Activated T-helper 1 cell treated with anti-CD3 and anti-CD28 coated beads, Interleukin-12 subunit alpha, Interleukin-12 subunit beta, Interleukin-2, Interleukin-4 antibody, amounts not matched to agents 30 ng/mL and 10 ng/mL and 1 ng/mL, durations not matched to agents 14 hours and 24 hours and 36 hours (primary cell): ENCODE measurements at regions not wholly inside any gene's neighbourhood (a gene's known extent, or its start where the extent isn't known, plus 50 kb on each side); places are given as distances from the start of the nearest gene placed in this dataset.
A peak's percentile ranks its signal among the peaks of the same experiment; 100 is the strongest.

Source experiments
- DNase-seq: peaks from one replicate; pipeline ENCODE4 v3.0.0; 2021; ENCODE audit warnings: low spot score
- H3K27ac Mint-ChIP-seq: one replicate; pipeline ENCODE4 v1.8.0; 2021; ENCODE audit warnings: mild to moderate bottlenecking, mixed read lengths
- H3K27me3 Mint-ChIP-seq: one replicate; pipeline ENCODE4 v1.8.0; 2022; ENCODE audit warnings: mild to moderate bottlenecking, moderate library complexity, mixed read lengths; ENCODE audit not compliant: insufficient read depth
- H3K36me3 Mint-ChIP-seq: one replicate; pipeline ENCODE4 v1.8.0; 2021; ENCODE audit warnings: low read depth, mixed read lengths
- H3K4me1 Mint-ChIP-seq: one replicate; pipeline ENCODE4 v1.8.0; 2021; ENCODE audit warnings: low read depth, mixed read lengths
- H3K4me3 Mint-ChIP-seq: one replicate; pipeline ENCODE4 v1.8.0; 2021; ENCODE audit warnings: mild to moderate bottlenecking, moderate library complexity, mixed read lengths
- H3K9me3 Mint-ChIP-seq: one replicate; pipeline ENCODE4 v1.8.0; 2021; ENCODE audit warnings: mixed read lengths
- intact Hi-C: fragments of 100-400 bp; cut with micrococcal nuclease; formaldehyde crosslinking; loops from one replicate; pipeline ENCODE4 v1.15.1; 2024

DNA sequence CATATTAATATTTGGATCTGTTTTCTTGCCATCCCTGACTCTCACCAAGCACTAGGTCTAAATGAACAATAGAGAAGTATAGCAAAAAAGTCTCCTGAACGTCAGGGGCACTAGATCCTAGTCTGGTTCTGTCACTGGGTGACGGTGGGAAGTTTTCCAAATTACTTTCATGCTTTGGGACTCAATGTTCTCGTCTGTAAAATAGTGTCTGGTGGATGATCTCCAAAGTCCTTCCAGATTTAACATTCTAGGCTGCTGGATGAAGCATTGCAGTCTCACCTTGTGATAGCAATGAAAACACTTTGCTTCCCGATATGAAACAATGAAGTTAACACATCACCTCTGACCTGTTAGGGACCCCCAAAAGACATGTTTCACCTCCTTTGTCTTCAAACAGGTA is 199.3 kb downstream of the SEC61B start:
- no peaks in the 10 kb centered on the region for H3K9me3 Mint-ChIP-seq

GRCh38 chr9:99425124-99425523 is 203.0 kb downstream of the SEC61B start:
- Mint-ChIP-seq H3K4me3 (no peak overlapping the region), H3K27me3 (peaks cover 16% of the 10 kb centered on the region), H3K9me3 (no peaks in the 10 kb centered on the region), H3K27ac (no peak overlapping the region), H3K4me1 (no peaks in the 10 kb centered on the region), H3K36me3 (no peaks in the 10 kb centered on the region)
- no peak for DNase-seq
- intact Hi-C loops = no loop called here

More for the DNA sequence above, 199.3 kb downstream of the SEC61B start:
- Mint-ChIP-seq H3K4me1 (peaks cover under 1% of the 10 kb centered on the region), H3K4me3 (no peak overlapping the region), H3K27me3 (peaks cover 11% of the 10 kb centered on the region), H3K27ac (no peak overlapping the region), H3K36me3 (no peaks in the 10 kb centered on the region)
- intact Hi-C loops = no loop called here
- DNase-seq = no peak

DNA sequence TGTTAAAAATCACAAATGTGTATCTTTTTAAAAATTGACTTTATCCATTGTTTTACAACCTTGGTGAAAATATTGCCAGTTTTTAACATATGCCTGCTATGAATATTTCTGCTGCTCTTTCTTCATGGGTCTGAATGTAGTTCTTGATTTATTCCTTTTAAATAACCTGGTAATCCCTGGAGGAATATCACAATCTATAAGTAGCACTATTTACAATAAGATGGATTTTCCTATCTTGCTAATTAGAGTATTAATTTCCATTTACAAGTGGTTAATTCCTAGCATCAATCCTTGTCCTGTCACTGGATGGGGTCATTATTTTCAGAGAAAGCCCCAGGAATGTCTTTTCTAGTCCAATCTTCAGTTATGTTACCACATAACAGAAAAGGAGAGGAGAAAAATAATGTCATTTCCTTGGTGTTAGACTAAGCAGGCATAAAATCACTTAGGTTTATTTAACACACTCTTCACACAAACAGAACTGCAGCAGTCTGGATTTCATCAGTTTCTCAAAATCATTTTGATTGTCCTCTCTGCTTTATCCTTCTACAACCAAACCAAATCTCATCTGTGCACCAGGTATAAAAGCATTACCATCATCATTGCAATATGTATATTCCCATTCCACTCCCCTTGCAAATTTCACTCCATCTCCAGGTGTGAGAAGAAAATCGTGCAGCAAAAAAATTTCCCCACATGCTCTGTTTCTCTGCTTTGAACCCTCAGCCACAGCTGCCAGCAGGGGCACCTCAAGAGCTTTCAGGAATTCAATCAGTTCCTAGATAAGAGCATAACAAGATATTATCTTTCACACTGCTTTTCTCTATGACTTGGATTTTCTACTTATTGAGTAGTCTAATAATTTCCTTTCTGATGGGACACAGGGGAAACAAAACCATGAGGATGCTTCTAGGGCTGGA is 204.1 kb downstream of the SEC61B start:
- no peak overlapping the region for H3K27ac Mint-ChIP-seq
- H3K4me3 Mint-ChIP-seq = no peak overlapping the region
- intact Hi-C loops = no loop called here
- no peaks in the 10 kb centered on the region for H3K9me3 Mint-ChIP-seq
- no peaks in the 10 kb centered on the region for H3K36me3 Mint-ChIP-seq
- H3K27me3 Mint-ChIP-seq = peaks cover 13% of the 10 kb centered on the region
- no peaks in the 10 kb centered on the region for H3K4me1 Mint-ChIP-seq
- DNase-seq = no peak

- H3K9me3 Mint-ChIP-seq = no peaks in the 10 kb centered on the region
- H3K4me3 Mint-ChIP-seq = no peak overlapping the region
These were observed 205.2 kb downstream of the SEC61B start for GRCh38 chr9:99427260-99427659.

DNA sequence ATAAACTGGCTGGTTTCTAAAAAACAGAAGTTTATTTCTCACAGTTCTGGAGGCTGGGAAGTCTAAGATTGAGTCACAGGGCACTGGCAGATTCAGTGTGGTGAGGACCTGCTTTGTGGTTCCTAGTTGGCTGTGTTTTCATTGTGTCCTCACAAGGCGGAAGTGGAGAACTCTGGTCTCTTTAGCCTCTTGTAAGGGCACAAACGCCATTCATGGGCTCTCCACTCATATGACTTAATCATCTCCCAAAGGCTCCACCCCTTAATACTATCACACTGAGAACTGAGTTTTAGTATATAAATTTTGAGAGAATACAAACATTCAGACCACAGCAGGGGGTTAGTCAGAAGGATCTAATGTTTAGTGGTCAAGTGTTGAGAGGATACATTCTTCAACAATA is 208.2 kb downstream of the SEC61B start:
- no peak overlapping the region for H3K27ac Mint-ChIP-seq
- no peak for DNase-seq
- peaks cover 18% of the 10 kb centered on the region for H3K4me1 Mint-ChIP-seq
- H3K27me3 Mint-ChIP-seq = peaks cover 9% of the 10 kb centered on the region
- H3K36me3 Mint-ChIP-seq = no peaks in the 10 kb centered on the region
- no peak overlapping the region for H3K4me3 Mint-ChIP-seq
- intact Hi-C loops = loop anchor here (5.0 kb wide), 1 partner anchor 382 kb away; no protein-coding TSS in a partner anchor
- no peaks in the 10 kb centered on the region for H3K9me3 Mint-ChIP-seq

More at GRCh38 chr9:99427260-99427659, 205.2 kb downstream of the SEC61B start:
- Mint-ChIP-seq H3K27ac (no peak overlapping the region), H3K4me1 (no peaks in the 10 kb centered on the region), H3K27me3 (peaks cover 13% of the 10 kb centered on the region), H3K36me3 (no peaks in the 10 kb centered on the region)
- intact Hi-C loops = no loop called here
- no peak for DNase-seq

- DNase-seq = no peak
- Mint-ChIP-seq H3K27me3 (peaks cover 9% of the 10 kb centered on the region), H3K27ac (no peak overlapping the region), H3K4me1 (peaks cover 18% of the 10 kb centered on the region), H3K4me3 (no peak overlapping the region), H3K36me3 (no peaks in the 10 kb centered on the region), H3K9me3 (no peaks in the 10 kb centered on the region)
- intact Hi-C loops = loop anchor here (5.0 kb wide), 1 partner anchor 381 kb away; no protein-coding TSS in a partner anchor
These were observed 209.0 kb downstream of the SEC61B start for GRCh38 chr9:99431103-99431502.

DNA sequence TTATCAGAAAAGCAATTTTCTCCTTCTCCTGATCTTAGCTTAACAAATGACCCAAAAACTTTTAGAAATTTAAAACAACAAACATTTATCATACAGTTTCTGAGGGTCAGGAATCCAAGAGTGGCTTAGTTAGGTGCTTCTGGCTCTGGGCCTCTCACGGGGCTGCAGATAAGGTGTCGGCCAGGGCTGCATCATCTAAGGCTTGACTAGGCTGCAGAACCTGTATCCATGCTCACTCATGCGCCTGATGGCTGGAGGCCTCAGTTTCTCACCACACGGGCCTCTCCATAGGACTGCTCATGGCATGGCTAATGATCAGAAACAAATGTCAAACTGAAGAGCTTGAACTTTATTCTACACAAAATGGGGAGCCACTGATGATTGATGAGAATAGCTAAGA is 210.0 kb downstream of the SEC61B start:
- Mint-ChIP-seq H3K27ac (no peak overlapping the region), H3K27me3 (peaks cover 3% of the 10 kb centered on the region), H3K36me3 (no peaks in the 10 kb centered on the region), H3K9me3 (no peaks in the 10 kb centered on the region), H3K4me1 (peaks cover 18% of the 10 kb centered on the region), H3K4me3 (no peak overlapping the region)
- intact Hi-C loops = loop anchor here (5.0 kb wide), 1 partner anchor 380 kb away; no protein-coding TSS in a partner anchor
- DNase-seq = no peak

GRCh38 chr9:99433095-99433494 is 211.0 kb downstream of the SEC61B start:
- no peak overlapping the region for H3K4me3 Mint-ChIP-seq
- no peak for DNase-seq

DNA sequence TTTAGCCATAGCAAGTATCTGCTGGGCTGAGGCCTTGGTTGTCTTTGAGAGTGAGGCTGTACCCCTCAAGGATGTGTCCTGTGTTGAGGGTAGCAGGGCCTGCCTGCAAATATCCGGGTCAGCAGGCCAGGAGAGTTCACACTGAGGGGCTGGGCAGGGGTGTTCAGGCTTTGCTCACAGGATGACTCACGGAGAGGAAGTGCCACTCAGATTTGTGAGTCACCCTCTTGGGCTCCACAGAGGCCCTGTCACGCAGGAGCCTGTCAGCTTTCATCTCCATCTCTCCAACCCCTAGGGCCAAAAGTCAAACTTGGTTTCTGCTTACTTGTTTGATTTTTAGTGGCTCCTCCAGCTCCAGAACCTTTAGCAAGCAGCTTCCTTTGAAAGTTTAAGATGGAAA is 211.5 kb downstream of the SEC61B start:
- H3K4me3 Mint-ChIP-seq = no peak overlapping the region
- peak; percentile 47 for DNase-seq
- intact Hi-C loops = loop anchor here (1.0 to 5.0 kb wide), 2 partner anchors 65 to 379 kb away; no protein-coding TSS in a partner anchor
- H3K9me3 Mint-ChIP-seq = no peaks in the 10 kb centered on the region
- peaks cover 18% of the 10 kb centered on the region for H3K4me1 Mint-ChIP-seq
- no peaks in the 10 kb centered on the region for H3K27me3 Mint-ChIP-seq
- H3K36me3 Mint-ChIP-seq = no peaks in the 10 kb centered on the region
- H3K27ac Mint-ChIP-seq = peak overlapping the region; percentile 76

More at GRCh38 chr9:99433095-99433494, 211.0 kb downstream of the SEC61B start:
- Mint-ChIP-seq H3K36me3 (no peaks in the 10 kb centered on the region), H3K27me3 (no peaks in the 10 kb centered on the region), H3K9me3 (no peaks in the 10 kb centered on the region), H3K4me1 (peaks cover 18% of the 10 kb centered on the region), H3K27ac (peak overlapping the region; percentile 76)
- intact Hi-C loops = loop anchor here (1.0 to 5.0 kb wide), 2 partner anchors 65 to 379 kb away; no protein-coding TSS in a partner anchor

GRCh38 chr9:99436616-99437015 is 214.5 kb downstream of the SEC61B start:
- Mint-ChIP-seq H3K27ac (no peak overlapping the region), H3K4me1 (peaks cover 18% of the 10 kb centered on the region), H3K27me3 (peaks cover 3% of the 10 kb centered on the region), H3K36me3 (no peaks in the 10 kb centered on the region), H3K9me3 (no peaks in the 10 kb centered on the region), H3K4me3 (no peak overlapping the region)
- no peak for DNase-seq
- intact Hi-C loops = no loop called here

DNA sequence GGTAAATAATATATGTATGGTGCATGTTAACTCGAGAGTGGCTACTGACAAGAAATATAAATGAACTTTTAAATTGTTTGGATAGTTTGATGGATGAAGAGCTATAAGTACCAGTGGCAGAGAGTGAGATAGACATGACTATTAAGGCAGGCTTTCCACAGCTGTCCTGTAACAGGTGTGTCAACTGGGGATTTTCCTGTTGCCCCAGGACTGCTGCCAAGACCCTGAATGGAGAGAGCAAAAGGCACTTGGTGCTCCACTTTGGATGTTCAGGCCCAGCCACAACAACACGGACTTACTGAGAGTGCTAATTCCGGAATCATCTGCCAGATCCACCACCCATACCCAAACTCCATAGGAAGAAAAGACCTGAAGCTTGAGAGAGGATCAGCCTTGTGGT is 215.1 kb downstream of the SEC61B start:
- no peaks in the 10 kb centered on the region for H3K36me3 Mint-ChIP-seq
- H3K4me3 Mint-ChIP-seq = no peak overlapping the region
- no peaks in the 10 kb centered on the region for H3K9me3 Mint-ChIP-seq
- no peak overlapping the region for H3K27ac Mint-ChIP-seq
- H3K27me3 Mint-ChIP-seq = peaks cover 3% of the 10 kb centered on the region
- no peak for DNase-seq
- intact Hi-C loops = no loop called here
- peaks cover 18% of the 10 kb centered on the region for H3K4me1 Mint-ChIP-seq

DNA sequence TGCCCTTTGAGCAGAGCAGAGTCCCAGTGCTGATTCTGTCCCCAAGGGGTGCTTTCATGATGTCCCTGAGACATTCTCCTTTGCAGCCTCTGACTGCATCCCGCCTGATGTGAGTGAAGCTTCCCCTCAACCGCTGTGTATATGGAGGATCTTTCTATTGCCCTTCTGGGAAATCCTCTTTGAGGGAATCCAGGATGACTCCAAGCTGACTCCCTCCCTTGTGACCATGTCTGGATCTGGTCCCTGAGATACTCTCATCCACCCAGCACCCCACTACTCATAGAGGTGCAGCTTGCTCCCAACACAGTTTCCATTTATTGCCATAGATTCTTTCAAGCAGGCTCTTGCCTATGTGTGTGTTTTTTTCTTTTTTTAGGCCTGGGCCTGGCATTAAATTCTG is 216.5 kb downstream of the SEC61B start:
- peaks cover 10% of the 10 kb centered on the region for H3K4me1 Mint-ChIP-seq
- no peak overlapping the region for H3K27ac Mint-ChIP-seq
- intact Hi-C loops = no loop called here
- H3K4me3 Mint-ChIP-seq = no peak overlapping the region
- H3K36me3 Mint-ChIP-seq = no peaks in the 10 kb centered on the region
- H3K9me3 Mint-ChIP-seq = no peaks in the 10 kb centered on the region
- H3K27me3 Mint-ChIP-seq = peaks cover 3% of the 10 kb centered on the region
- no peak for DNase-seq

- intact Hi-C loops = no loop called here
- Mint-ChIP-seq H3K9me3 (no peaks in the 10 kb centered on the region), H3K4me3 (no peak overlapping the region), H3K4me1 (no peaks in the 10 kb centered on the region), H3K36me3 (no peaks in the 10 kb centered on the region), H3K27me3 (peaks cover 8% of the 10 kb centered on the region), H3K27ac (no peak overlapping the region)
- no peak for DNase-seq
These were observed 219.7 kb downstream of the SEC61B start for GRCh38 chr9:99441829-99442228.
